HG03565 (cell line): ENCODE measurements at regions not wholly inside any gene's neighbourhood (a gene's known extent, or its start where the extent isn't known, plus 50 kb on each side); places are given as distances from the start of the nearest gene placed in this dataset.
A peak's percentile ranks its signal among the peaks of the same experiment; 100 is the strongest.
"Not testable (repeated sequence)": the region's sequence is repeated elsewhere in the genome, so short reads cannot be mapped to it uniquely, and the experiment has no call there.

Experiments
- ATAC-seq: cut with Tn5 transposase; IDR thresholded peaks from one replicate; pipeline ENCODE4 v1.9.1; 2021; ENCODE audit warnings: mild to moderate bottlenecking, moderate library complexity; ENCODE audit not compliant: unreplicated experiment

DNA sequence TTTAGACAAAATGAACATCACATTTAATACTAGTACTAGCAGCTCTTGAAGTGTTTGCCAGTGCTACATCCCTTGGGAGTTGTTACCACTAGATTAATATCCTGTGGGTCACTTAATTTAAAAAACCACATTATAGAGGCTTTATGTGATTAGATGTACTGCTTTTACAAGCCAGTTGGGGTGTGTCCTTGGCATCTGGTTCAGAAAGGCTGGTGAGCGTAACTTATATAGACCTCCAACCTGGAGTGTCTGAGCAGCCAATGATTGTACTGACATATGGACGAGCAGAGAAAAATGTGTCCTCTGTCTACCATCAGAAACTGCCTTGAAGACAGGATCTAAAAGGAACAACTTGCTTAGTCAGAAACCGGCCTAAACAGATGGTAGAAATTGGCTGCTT is 306.2 kb upstream of the ATP11B start:
- ATAC-seq = no peak

DNA sequence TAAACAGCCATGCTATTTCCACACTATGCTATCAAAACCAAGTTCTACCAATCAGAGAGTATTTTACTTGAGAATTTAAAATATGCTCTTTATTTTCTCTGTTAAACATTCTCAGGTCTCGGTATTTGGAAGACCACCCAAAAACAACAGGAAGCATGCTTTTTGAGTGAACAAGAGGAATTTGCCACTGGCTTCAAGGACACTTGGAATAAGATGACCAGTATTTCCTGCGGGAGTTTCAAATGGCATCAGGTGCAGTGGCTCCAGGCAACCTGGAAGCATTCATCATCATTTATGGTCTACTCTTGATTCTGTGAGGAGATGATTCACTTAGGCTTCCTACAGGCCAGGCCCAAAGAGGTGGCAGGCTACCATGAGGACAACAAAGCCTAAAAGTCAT is 305.7 kb upstream of the ATP11B start:
- no peak for ATAC-seq

DNA sequence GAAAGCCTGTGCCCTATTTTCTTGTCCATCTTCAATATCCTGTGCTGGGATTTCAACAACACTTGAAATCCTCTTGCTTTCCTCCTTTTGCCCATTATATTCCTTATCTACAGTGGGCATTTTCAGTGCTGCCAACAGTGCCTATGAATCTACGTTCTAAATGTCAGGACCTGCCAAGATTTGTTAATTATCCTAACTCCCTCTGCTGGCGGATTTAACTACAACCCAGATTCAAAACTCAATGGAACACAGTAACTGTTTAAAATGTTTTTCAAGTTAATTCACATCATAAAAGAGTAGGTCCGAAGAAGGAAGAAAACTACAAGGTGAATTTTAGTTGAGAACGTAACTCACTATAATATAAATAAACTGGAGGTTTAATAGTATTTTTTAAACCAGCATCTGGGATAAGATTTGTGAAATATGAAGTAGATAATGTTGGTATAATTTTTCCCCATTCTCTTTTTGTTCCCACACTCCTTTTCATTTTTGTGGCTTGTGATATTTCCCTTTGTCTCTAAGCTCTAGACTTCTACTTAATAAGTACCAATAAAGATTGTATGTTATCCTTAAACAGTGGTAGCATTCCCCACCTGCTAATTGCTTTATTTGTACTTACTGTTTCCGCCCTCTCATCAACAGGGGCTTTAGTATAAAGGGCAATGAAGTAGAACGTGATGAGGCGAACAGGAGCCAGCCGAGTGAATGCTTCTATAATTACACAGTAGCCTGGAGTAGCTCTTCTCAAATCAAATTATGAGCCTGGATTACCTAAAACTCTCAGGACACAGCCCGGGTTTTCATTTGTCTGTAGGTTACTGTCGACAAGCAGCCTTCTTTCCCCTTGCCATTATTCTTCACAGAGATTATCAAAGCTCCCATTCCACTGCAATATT is 302.5 kb upstream of the ATP11B start:
- ATAC-seq = no peak

DNA sequence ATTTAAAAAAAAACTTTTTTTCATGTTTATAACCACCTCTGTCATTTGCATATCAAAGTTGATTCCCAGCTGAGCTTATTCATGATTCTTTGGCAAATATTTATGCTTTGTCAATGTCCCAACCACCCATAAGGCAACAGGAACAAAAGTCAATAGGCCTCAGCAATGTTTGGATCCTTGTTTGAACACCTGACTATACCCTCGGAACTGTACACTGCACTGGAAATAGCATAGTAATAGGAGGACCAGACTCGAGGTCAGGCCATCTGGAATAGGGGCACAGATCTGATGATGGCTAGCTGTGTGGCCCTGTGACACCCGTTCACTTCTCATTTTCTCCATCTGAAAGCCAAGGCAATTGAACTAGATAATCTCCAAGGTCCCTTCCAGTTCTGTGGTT is 301.7 kb upstream of the ATP11B start:
- no peak for ATAC-seq

DNA sequence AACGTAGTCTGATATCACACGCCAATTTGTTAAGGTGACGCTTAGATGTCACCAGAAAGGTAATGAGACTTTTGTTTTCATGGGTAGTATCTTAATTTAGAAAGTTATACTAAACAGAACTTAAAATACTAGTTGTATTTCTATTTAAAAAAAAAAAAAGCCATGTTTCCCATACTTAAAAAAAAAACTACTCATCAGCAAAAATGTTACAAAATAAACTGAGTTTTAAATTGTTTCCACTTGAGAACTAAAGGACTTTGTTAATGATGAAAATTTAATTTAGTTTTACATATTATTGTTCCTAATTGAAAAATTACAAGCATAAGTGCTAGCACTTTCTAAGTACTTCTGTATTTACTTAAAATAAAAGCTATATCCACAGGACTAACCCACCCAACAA is 300.8 kb upstream of the ATP11B start:
- ATAC-seq = no peak

DNA sequence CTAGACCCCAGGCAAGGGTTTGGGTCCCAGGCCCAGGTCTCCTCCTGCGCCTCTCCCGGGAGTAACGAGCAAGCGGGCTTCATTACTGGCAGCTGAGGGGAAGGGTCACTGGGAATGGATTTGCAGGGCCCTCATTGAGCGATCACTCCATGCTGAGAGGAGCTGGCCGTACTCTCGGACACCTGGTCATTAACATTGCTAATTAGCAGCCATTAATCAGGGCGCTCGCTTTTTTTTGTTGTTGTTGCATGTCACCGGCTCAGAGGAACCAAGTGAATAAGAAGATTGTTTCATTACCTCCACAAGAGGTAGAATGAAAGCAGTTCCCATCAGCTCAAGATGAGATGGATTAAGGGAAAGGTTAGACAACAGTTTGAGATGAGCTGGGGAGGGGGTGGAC is 293.0 kb upstream of the ATP11B start:
- ATAC-seq = no peak

DNA sequence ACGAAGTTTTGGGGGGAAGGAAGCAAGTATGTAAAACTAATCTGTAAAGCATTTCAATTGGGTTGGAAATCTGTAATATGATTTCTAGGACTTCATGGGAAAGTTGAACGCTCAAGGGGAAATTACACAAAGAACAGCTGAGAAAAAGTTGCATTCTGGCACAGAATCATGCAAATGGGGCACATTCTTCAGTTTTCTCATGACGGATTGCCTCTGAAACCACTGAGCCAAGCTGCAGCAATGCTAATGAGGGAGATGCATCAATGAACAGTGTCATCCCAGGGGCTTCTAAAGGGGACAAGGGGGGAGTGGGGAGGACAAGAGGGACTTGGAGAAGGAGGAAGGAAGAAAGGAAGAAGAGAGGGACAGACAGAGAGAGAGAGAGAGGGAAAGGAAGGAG is 291.4 kb upstream of the ATP11B start:
- no peak for ATAC-seq

DNA sequence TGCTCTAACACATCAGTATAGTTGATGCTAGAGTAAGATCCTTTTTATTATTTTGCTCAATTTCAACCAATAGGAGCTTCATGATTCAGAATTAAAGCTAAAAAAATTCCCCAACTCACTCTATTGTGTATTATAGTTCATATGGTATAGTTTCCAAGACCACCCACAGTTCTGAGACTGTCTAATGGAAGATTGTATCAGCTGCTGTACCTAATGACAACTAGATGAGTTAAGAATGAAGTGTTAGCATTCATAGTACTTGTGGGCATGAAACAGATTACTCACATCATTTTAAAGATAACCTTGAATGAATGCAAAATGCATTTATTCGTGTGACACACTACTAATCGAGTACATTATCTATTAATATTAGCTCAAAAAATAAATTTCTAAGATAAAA is 289.9 kb upstream of the ATP11B start:
- no peak for ATAC-seq

DNA sequence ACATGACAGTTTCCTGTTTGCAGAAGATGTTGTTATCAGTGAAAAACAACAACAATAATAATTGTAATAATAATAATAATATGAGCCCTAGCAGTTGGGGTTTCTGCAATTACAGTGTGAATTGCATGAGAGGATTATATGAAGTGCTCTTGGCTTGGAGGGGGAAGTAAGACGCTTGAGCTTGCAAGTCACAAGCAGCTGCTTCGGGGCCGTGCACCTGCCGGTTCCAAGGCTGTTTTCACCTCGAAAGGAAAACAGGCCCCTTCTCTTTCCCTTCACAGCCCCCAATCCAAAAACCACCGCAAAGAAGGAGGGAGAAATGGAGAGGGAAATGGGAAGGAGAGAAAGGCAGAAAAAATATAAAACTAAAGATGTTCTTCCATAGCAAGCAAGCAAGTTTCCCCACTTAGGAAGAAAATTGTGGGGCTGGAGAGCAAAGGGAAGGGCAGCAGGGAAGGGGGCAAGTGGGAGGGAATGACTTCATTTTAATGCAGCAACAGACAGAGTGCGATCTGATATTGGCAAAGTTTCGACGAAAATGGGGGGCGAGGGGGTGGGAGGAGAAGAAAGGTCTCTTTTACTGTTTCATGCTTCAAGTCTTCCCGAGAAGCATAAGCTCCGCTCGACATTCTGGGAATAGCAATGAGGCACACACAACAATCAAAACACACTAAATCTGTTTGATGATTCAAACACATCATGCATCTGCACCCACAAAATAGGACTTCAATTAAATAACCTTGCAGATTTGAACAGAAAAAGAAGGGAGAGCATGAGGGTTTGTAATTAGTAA is 284.2 kb upstream of the ATP11B start:
- no peak for ATAC-seq

DNA sequence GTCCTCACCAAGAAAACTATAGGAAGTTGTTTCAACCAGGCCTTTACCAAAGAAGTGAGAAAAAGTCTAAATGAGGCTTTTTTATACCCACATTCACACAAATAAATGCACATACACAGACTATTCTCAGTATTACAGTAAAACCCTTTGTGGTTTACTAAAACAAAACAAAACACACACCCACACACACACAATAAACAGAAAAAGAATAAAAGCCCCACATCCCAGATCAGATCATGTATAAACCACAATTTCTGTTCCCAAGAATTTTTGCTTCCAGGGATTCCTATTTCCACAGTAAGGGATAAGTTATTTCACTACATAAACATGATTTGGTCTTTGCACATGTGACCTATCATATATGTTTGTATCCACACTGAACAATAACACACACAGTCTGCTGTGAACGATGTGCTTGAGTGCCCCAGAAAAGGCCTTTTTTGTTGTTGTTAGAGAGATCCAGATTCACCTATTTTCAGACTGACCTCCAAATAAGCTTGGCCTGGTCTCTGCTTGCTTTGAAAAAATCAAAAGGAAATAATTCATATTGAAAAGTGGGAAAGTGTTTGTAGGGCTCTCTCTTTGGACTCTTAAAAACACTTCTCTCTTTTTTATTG is 283.4 kb upstream of the ATP11B start:
- no peak for ATAC-seq

DNA sequence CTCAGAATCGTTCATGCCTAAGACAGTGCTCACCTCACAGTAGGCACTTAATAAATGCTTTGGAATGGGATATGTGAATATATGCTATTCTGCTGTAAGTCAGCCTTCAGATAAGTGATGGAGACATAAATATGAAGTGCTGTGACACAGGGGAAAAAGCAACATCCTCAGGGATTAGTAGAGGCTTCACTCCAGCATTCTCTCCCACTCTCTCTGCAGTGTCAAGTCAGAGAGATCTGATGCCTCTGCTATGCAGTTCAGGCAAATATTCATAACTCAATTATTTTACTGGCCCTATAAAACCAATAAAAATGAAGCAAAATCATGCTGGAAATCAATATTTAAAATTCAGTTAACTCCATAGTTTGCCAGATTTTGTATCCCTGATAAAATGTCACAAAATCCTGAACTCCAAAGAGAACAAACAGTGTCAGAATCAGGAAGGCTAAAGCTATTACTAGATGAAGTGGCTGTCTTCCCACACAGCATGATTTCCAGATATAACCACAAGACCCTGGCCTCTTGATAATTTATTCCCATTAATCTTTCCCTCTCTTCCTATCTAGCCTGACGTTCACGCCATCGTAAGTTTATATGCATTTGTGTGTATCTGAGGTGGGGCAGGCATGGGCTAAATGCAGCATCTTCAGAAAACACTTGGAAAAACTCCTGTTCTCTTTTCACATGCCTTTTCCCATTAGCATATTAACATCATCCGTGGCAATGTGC is 278.9 kb upstream of the ATP11B start:
- ATAC-seq = no peak

DNA sequence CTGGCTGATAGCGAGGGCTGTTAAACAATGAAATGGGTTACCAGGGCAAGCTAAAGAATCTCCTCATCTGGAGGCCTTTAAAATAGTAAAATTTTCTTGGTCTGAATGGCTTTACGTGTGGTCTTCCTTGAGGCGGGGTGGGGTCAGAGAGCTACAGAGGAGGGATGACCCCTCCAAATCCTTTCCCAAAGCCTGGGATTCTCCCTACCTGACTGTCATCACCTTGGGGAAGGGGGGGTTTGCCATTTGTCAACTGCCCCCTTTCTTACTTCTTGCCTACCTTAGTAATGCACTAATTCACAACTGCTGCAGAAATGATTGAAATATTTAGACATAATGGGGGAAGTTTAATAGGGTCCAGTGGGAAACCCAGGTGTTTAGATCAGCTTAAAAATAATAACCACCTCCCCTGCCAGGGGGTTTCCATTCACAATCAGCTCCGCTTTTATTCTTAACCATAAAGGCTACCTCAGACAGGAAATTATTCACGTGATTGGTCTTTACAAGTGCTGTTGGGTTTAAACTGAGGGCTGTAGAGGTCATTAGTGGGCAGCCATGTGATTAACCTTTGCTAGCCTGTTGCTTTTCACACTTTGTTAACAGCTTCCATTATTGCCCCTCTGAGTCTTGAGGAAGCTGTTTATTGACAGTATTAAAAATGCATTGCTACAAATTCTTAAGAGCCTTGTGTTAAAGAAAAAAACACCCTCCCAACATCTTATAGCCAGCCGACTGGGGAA is 276.5 kb upstream of the ATP11B start:
- ATAC-seq = peak; percentile 37

DNA sequence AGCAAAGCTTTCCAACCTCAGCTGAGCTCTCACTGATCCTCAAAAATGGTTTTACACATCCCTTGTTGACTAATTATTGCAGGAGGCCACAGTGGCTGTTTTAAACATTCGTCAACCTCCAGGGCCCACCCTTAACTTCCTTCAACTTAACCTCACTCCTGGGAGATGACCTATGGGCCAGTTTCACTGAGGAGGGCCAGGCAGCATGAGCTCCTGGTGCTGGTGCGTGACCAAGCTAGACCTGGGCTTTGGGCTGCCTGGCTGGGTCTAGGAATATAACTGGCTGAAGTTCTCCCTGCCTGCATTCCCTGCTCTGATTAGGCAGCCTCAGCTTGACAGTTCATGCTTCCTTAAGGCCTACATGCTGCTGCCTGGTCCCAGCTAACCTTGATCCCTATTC is 273.7 kb upstream of the ATP11B start:
- ATAC-seq = no peak

DNA sequence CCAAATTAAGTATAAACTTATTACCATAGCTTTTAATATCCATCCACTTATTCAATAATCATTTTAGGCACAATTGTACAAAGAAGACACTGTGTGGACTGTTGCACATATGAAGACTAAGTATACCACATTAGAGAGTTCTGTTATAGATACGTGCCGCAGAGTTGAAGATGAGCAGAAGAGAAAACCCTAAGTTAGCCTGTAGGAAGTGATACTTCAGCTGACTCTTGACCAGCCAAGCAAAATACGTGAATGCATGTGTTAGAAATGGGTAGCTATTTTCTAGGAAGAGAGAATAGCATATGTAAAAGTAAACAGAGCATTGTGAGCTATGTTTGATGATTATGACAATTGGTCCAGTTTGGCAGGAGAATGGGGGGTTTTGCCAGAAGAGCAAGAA is 272.0 kb upstream of the ATP11B start:
- no peak for ATAC-seq

DNA sequence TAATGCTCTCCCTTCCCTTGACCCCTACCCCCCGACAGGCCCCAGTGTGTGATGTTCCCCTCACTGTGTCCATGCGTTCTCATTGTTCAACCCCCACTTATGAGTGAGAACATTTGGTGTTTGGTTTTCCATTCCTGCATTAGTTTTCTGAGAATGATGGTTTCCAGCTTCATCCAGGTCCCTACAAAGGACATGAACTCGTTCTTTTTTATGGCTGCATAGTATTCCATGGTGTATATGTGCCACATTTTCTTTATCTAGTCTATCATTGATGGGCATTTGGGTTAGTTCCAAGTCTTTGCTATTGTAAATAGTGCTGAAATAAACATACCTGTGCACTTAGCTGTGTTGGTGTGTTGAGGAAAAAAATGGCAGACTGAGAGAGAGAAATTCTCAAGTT is 269.9 kb upstream of the ATP11B start:
- ATAC-seq = not testable (repeated sequence)

DNA sequence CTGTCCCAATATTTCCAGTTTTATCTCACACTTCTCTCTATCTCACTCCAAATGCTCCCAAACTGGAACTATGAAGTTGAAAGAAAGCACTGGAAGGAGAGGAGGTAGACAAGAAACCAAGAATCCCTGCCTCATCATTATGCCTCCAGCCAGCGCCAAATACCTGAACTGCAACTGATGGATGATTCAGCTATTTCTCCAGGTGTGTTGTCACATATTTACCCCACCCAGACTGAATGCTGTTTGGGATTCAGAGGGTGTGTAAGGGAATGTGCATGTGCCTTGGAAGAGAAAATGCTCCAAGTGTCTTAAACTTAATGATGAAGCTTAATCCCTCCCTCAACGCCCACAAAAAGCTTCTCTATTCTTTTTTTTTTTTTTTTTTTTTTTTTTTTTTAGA is 269.5 kb upstream of the ATP11B start:
- ATAC-seq = no peak

DNA sequence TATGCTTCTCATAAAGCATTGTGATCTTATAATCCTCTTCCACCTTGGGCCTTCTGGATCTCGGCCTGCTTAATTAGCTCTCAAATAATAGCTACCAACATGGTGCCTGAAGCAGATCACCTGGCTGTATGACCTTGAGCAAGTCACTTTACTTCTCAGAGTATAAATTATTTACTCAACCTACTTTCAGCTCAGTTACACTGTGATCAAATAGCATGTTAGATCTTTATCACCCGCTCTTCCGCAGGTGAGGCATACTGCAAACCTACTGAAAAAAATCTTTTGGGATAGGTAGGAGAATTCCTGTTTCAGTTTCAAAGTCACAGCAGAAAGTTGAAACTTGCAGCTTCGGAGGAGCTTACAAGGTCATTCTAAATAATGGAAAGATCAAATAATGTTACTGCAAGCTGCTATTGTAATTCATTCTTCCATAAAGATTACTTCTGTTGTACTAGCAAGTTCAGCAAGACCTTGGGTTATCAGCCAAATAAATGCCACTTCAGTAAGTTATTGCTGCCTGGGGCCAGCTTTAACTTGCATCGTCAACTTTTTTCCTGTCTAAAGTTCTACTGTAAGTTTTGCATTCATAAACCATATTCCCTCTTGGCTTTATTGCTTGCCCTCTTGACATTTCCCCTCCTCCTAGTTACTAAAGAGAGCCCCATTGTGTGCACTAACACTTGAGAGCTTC is 268.4 kb upstream of the ATP11B start:
- no peak for ATAC-seq

DNA sequence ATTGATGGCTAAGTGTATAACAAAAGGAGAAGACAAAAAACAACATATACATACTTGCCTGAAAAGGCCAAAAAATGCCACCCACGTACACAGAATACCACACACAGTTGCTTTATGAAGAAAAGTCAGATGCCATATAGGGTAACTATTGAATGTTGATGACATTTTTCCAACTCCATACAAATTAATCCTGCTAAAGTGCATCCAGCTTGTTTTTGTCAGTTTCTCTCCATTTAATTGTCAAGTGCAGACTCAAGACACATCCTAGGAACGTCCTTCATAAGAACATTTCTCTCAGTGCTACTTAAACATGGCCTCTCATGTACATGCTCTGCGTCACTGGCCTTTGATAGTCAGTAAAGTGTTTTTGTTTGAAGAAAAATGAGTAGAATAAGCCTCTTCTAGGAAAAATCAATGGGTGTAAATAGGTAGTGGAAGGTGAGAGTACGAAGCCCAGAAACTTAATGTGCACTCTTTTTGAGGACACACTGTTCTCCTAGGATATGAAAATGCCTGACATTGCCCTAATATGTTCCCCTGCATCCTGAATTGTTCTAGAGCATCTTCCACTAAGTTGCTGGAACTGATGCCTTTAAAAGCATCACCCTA is 267.4 kb upstream of the ATP11B start:
- no peak for ATAC-seq

DNA sequence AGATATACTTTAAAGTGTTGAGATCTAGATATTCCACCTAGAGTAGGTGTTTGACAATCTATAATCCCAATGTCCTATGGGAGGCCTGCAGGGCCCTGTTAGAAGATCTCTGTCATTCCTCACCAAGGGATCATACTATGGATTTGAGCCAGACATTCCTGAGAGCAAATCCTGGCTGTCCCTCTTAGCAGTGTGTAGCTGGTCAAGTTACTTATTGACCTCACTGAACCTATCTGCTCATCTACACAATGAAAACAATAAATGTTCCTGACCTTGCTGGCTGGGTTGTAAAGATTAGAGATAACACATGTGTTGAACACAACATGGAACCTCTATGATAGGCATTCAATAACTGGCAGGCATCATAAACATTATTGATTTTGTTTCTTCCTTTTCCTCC is 265.6 kb upstream of the ATP11B start:
- no peak for ATAC-seq
